Endodermal cell (in vitro differentiated cells): ENCODE measurements at regions not wholly inside any gene's neighbourhood (a gene's known extent, or its start where the extent isn't known, plus 50 kb on each side); places are given as distances from the start of the nearest gene placed in this dataset.

Experiments used
- DNase-seq: peaks from one replicate; pipeline ENCODE4 v3.0.0-alpha.2; 2017
- H3K27ac ChIP-seq: 2 replicates; pipeline ENCODE4 v1.5.1; 2013; ENCODE audit warnings: mild to moderate bottlenecking, low read depth, low read length, moderate library complexity
- H3K27me3 ChIP-seq: 2 replicates; pipeline ENCODE4 v1.6.1; 2013; ENCODE audit warnings: mild to moderate bottlenecking, low read length, moderate library complexity; ENCODE audit not compliant: insufficient read depth, control insufficient read depth, poor library complexity, severe bottlenecking
- H3K36me3 ChIP-seq: 2 replicates; pipeline ENCODE4 v1.7.0; 2013; ENCODE audit warnings: mild to moderate bottlenecking, low read length, moderate library complexity; ENCODE audit not compliant: control insufficient read depth, insufficient read depth
- H3K4me1 ChIP-seq: one replicate; pipeline ENCODE4 v1.7.0; 2013; ENCODE audit warnings: low read length; ENCODE audit not compliant: control insufficient read depth, insufficient read depth
- H3K4me3 ChIP-seq: 2 replicates; pipeline ENCODE4 v1.5.1; 2013; ENCODE audit warnings: mild to moderate bottlenecking, low read length, moderate library complexity
- H3K9ac ChIP-seq: 2 replicates; pipeline ENCODE4 v1.6.1; 2013; ENCODE audit warnings: mild to moderate bottlenecking, low read length, moderate library complexity; ENCODE audit not compliant: poor library complexity, severe bottlenecking; ENCODE audit errors: extremely low read depth
- H3K9me3 ChIP-seq: 2 replicates; pipeline ENCODE4 v1.6.1; 2013; ENCODE audit warnings: mild to moderate bottlenecking, low read length, moderate library complexity; ENCODE audit not compliant: control insufficient read depth
- H3K27ac Mint-ChIP-seq: 2 replicates; pipeline ENCODE4 v1.8.0; 2020; ENCODE audit warnings: mixed read lengths
- H3K27me3 Mint-ChIP-seq: 2 replicates; pipeline ENCODE4 v1.8.0; 2021; ENCODE audit warnings: mild to moderate bottlenecking, mixed read lengths; ENCODE audit not compliant: insufficient read depth
- H3K36me3 Mint-ChIP-seq: 2 replicates; pipeline ENCODE4 v1.8.0; 2020; ENCODE audit warnings: low read depth, mixed read lengths
- H3K4me1 Mint-ChIP-seq: 2 replicates; pipeline ENCODE4 v1.8.0; 2020; ENCODE audit warnings: mixed read lengths
- H3K4me3 Mint-ChIP-seq: 2 replicates; pipeline ENCODE4 v1.8.0; 2020; ENCODE audit warnings: mild to moderate bottlenecking, moderate library complexity, mixed read lengths
- H3K9me3 Mint-ChIP-seq: 2 replicates; pipeline ENCODE4 v1.8.0; 2020; ENCODE audit warnings: mild to moderate bottlenecking, mixed read lengths
- CTCF ChIP-seq: fragments of 200-600 bp; sonication (generic); conservative IDR thresholded peaks from 2 replicates; pipeline ENCODE4 v1.5.0; 2021; ENCODE audit warnings: antibody characterized with exemption, mild to moderate bottlenecking
- WGBS, 2 experiments: methylation state at CpG; one replicate each; pipeline versions ENCODE4 v1.1.5 to v1.1.7; 2013; ENCODE audit warnings: missing lambda C conversion rate in 2 of 2, mixed read lengths in 1 of 2; ENCODE audit not compliant: insufficient coverage in 1 of 2, insufficient read length in 1 of 2; 5-methylcytosine and 5-hydroxymethylcytosine counted together

GRCh38 chr11:134864968-134865305, 452.9 kb upstream of the B3GAT1 start:
- H3K36me3 ChIP-seq, result no peaks in the 10 kb centered on the region
- no peaks in the 10 kb centered on the region for H3K27me3 ChIP-seq
- no peak overlapping the region for H3K9ac ChIP-seq
- H3K27ac ChIP-seq, result no peak overlapping the region
- no peaks in the 10 kb centered on the region for H3K9me3 ChIP-seq
- H3K4me3 ChIP-seq, result no peak overlapping the region
- 94 to 95% methylated on average over 6 of the region's 6 CpGs for WGBS, 2 experiments
- Mint-ChIP-seq H3K36me3 (no peaks in the 10 kb centered on the region), H3K4me1 (peaks cover 9% of the 10 kb centered on the region), H3K27ac (no peak overlapping the region), H3K9me3 (no peaks in the 10 kb centered on the region), H3K4me3 (no peak overlapping the region), H3K27me3 (peaks cover 13% of the 10 kb centered on the region)
- DNase-seq, result no peak
- H3K4me1 ChIP-seq, result no peaks in the 10 kb centered on the region
- no peak for TF ChIP-seq CTCF

GRCh38 chr11:134864233-134864967, 452.4 kb upstream of the B3GAT1 start:
- WGBS, 2 experiments, result 85% methylated on average over 18 to 23 of the region's 23 CpGs
- DNase-seq, result peak; percentile 32
- no peak for TF ChIP-seq CTCF
- H3K27me3 ChIP-seq, result no peaks in the 10 kb centered on the region
- no peak overlapping the region for H3K27ac ChIP-seq
- Mint-ChIP-seq H3K4me1 (peaks cover 9% of the 10 kb centered on the region), H3K9me3 (no peaks in the 10 kb centered on the region), H3K36me3 (no peaks in the 10 kb centered on the region), H3K27me3 (peaks cover 13% of the 10 kb centered on the region), H3K27ac (no peak overlapping the region), H3K4me3 (no peak overlapping the region)
- H3K4me3 ChIP-seq, result no peak overlapping the region
- H3K9ac ChIP-seq, result no peak overlapping the region
- H3K36me3 ChIP-seq, result no peaks in the 10 kb centered on the region
- no peaks in the 10 kb centered on the region for H3K9me3 ChIP-seq
- no peaks in the 10 kb centered on the region for H3K4me1 ChIP-seq

- Histone ChIP-seq H3K4me1 (no peaks in the 10 kb centered on the region), H3K36me3 (no peaks in the 10 kb centered on the region), H3K9me3 (no peaks in the 10 kb centered on the region), H3K27ac (no peak overlapping the region), H3K27me3 (no peaks in the 10 kb centered on the region), H3K9ac (no peak overlapping the region), H3K4me3 (no peak overlapping the region)
- Mint-ChIP-seq H3K4me1 (peaks cover 9% of the 10 kb centered on the region), H3K36me3 (no peaks in the 10 kb centered on the region), H3K4me3 (no peak overlapping the region), H3K27ac (no peak overlapping the region), H3K9me3 (no peaks in the 10 kb centered on the region), H3K27me3 (peaks cover 13% of the 10 kb centered on the region)
- TF ChIP-seq CTCF, result no peak
- peak; percentile 61 for DNase-seq
- WGBS, 2 experiments, result 87 to 88% methylated on average over 9 of the region's 9 CpGs
These were observed 451.3 kb upstream of the B3GAT1 start for GRCh38 chr11:134863294-134863693.
